HCT116 (cell line): ENCODE measurements at regions not wholly inside any gene's neighbourhood (a gene's known extent, or its start where the extent isn't known, plus 50 kb on each side); places are given as distances from the start of the nearest gene placed in this dataset.
"Not testable (repeated sequence)": the region's sequence is repeated elsewhere in the genome, so short reads cannot be mapped to it uniquely, and the experiment has no call there.

ENCODE experiments used
- ATAC-seq: fragments of 200-7000 bp; cut with Tn5 transposase; 2 replicates; pipeline ENCODE4 v1.9.1; 2020; ENCODE audit warnings: mild to moderate bottlenecking, moderate library complexity
- BruUV-seq: library from RNA; stranded (reverse); fragments of 400-500 nt; replicated peaks from 2 replicates; lab custom pipeline; 2021; lab: Mats Ljungman, UMichigan
- CTCF ChIA-PET: fragments of 300-600 bp; sonication (Branson Sonifier 250); formaldehyde crosslinking; loops from one replicate; lab custom pipeline; 2021; ENCODE audit warnings: antibody characterized with exemption; lab: Charles Lee
- POLR2A ChIA-PET: fragments of 300-600, 350-600 bp; sonication (Branson Sonifier 250); formaldehyde crosslinking; loops from one replicate; lab custom pipeline; 2021; ENCODE audit warnings: antibody characterized with exemption; lab: Charles Lee
- RAD21 ChIA-PET, 2 experiments: fragments of 300-600 bp; sonication (Branson Sonifier 250); formaldehyde crosslinking; loops; one replicate each; lab custom pipeline; 2023; ENCODE audit warnings: low total read pairs in 2 of 2; ENCODE audit not compliant: uncharacterized antibody in 2 of 2, unreplicated experiment in 2 of 2, low non-redundant PET in 1 of 2; lab: Charles Lee
- DNase-seq: peaks from one replicate; pipeline ENCODE4 v3.0.0-alpha.2; 2010; ENCODE audit warnings: low read depth, low spot score
- H2AFZ ChIP-seq: fragments of 200-600 bp; shearing (Covaris generic), sonication (generic); 2 replicates; pipeline ENCODE4 v1.6.1; 2017; ENCODE audit warnings: low read depth, mixed run types, mixed read lengths, antibody characterized with exemption, low read length; ENCODE audit not compliant: poor library complexity, severe bottlenecking
- H3K27ac ChIP-seq: 2 replicates; pipeline ENCODE4 v1.5.1; 2012; ENCODE audit warnings: low read depth, low read length
- H3K27me3 ChIP-seq: fragments of 200-600 bp; sonication (generic); 2 replicates; pipeline ENCODE4 v1.6.1; 2016; ENCODE audit warnings: mixed run types, low read length, mixed read lengths; ENCODE audit not compliant: insufficient read depth
- H3K36me3 ChIP-seq, 2 experiments: fragments of 200-500 bp in 1 of 2; fragments of 200-600 bp in 1 of 2; sonication (Bioruptor generic) in 1 of 2; sonication (generic) in 1 of 2; 2 replicates each; pipeline versions ENCODE4 v1.5.1 to v1.6.1; 2014 to 2016; ENCODE audit warnings: low read length in 2 of 2, inconsistent platforms in 1 of 2, mixed read lengths in 1 of 2, mixed run types in 1 of 2; ENCODE audit not compliant: insufficient read depth in 2 of 2, control insufficient read depth in 1 of 2
- H3K4me1 ChIP-seq, 2 experiments: fragments of 200-600 bp in 1 of 2; sonication (generic) in 1 of 2; 2 replicates each; pipeline versions ENCODE4 v1.5.1 to v1.6.1; 2012 to 2017; ENCODE audit warnings: low read length in 2 of 2, inconsistent platforms in 1 of 2, mild to moderate bottlenecking in 1 of 2, mixed read lengths in 1 of 2, mixed run types in 1 of 2, moderate library complexity in 1 of 2; ENCODE audit not compliant: insufficient read depth in 2 of 2, control insufficient read depth in 1 of 2
- H3K4me2 ChIP-seq: fragments of 200-600 bp; sonication (generic); 2 replicates; pipeline ENCODE4 v1.6.1; 2017; ENCODE audit warnings: mixed run types, low read length, mixed read lengths
- H3K4me3 ChIP-seq, 2 experiments: fragments of 200-600 bp in 1 of 2; sonication (generic) in 1 of 2; replicated peaks in 1 of 2; 2 replicates each; pipeline ENCODE4 v1.5.1; 2011 to 2016; ENCODE audit warnings: low read length in 2 of 2, control low read depth in 1 of 2, low read depth in 1 of 2, mild to moderate bottlenecking in 1 of 2, mixed read lengths in 1 of 2, mixed run types in 1 of 2
- H3K79me2 ChIP-seq: fragments of 200-600 bp; sonication (generic); 2 replicates; pipeline ENCODE4 v1.6.1; 2017; ENCODE audit warnings: mild to moderate bottlenecking, mixed run types, low read length, moderate library complexity, mixed read lengths; ENCODE audit not compliant: insufficient read depth
- H3K9ac ChIP-seq: fragments of 200-600 bp; sonication (generic); 2 replicates; pipeline ENCODE4 v1.6.1; 2016; ENCODE audit warnings: low read length, mixed read lengths
- H3K9me2 ChIP-seq: fragments of 200-600 bp; sonication (generic), shearing (Covaris generic); 2 replicates; pipeline ENCODE4 v1.6.1; 2017; ENCODE audit warnings: mixed run types, mild to moderate bottlenecking, moderate library complexity; ENCODE audit not compliant: insufficient read depth
- H3K9me3 ChIP-seq, 2 experiments: fragments of 200-500 bp in 1 of 2; fragments of 200-600 bp in 1 of 2; sonication (Bioruptor generic) in 1 of 2; sonication (generic) in 1 of 2; 2 replicates each; pipeline ENCODE4 v1.6.1; 2014 to 2017; ENCODE audit warnings: low read length in 2 of 2, mixed read lengths in 2 of 2, inconsistent platforms in 1 of 2, low read depth in 1 of 2, mild to moderate bottlenecking in 1 of 2, mixed run types in 1 of 2, moderate library complexity in 1 of 2; ENCODE audit not compliant: control insufficient read depth in 1 of 2, insufficient read depth in 1 of 2
- H4K20me1 ChIP-seq: fragments of 200-600 bp; sonication (generic), shearing (Covaris generic); 2 replicates; pipeline ENCODE4 v1.6.1; 2017; ENCODE audit warnings: mixed run types, mild to moderate bottlenecking, moderate library complexity; ENCODE audit not compliant: insufficient read depth
- CBX3 ChIP-seq: IDR thresholded peaks from 2 replicates; pipeline ENCODE4 v1.6.1; 2012; ENCODE audit warnings: low read depth
- EGR1 ChIP-seq: IDR thresholded peaks from 2 replicates; pipeline ENCODE4 v1.6.1; 2012; ENCODE audit warnings: low read depth
- ELF1 ChIP-seq: IDR thresholded peaks from 2 replicates; pipeline ENCODE4 v1.6.1; 2012; ENCODE audit warnings: low read depth, borderline replicate concordance
- EZH2 ChIP-seq: fragments of 200-600 bp; sonication (generic); IDR thresholded peaks from 2 replicates; pipeline ENCODE4 v1.6.1; 2017; ENCODE audit warnings: antibody characterized with exemption, mixed run types
- JUND ChIP-seq: IDR thresholded peaks from 2 replicates; pipeline ENCODE4 v1.6.1; 2012
- POLR2A ChIP-seq: IDR thresholded peaks from 2 replicates; pipeline ENCODE4 v1.7.0; 2011; ENCODE audit warnings: borderline replicate concordance; ENCODE audit not compliant: insufficient read depth, insufficient read length; ENCODE audit errors: extremely low read depth
- SIN3A ChIP-seq: IDR thresholded peaks from 2 replicates; pipeline ENCODE4 v1.6.1; 2012; ENCODE audit warnings: low read depth
- SP1 ChIP-seq: IDR thresholded peaks from 2 replicates; pipeline ENCODE4 v1.6.1; 2012; ENCODE audit warnings: low read depth
- SRF ChIP-seq: IDR thresholded peaks from 2 replicates; pipeline ENCODE4 v1.6.1; 2012; ENCODE audit warnings: low read depth
- TCF7L2 ChIP-seq: IDR thresholded peaks from 2 replicates; pipeline ENCODE4 v1.7.0; 2011; ENCODE audit warnings: borderline replicate concordance, inconsistent platforms; ENCODE audit not compliant: insufficient read depth, insufficient read length; ENCODE audit errors: extremely low read depth
- ZFX ChIP-seq: fragments of 450-650 bp; IDR thresholded peaks from 2 replicates; pipeline ENCODE4 v1.6.1; 2017
- ZNF274 ChIP-seq: fragments of 200-500 bp; sonication (Bioruptor generic); IDR thresholded peaks from 2 replicates; pipeline ENCODE4 v1.6.1; 2014; ENCODE audit warnings: mild to moderate bottlenecking, low read depth, low read length, inconsistent platforms
- intact Hi-C: fragments of 100-400 bp; cut with micrococcal nuclease; formaldehyde crosslinking; loops from 2 replicates; pipeline ENCODE4 v1.10.0; 2022
- TF ChIP-seq, protein P1 (sequence below), 3 experiments: fragments of 200-600 bp in 1 of 3; sonication (generic) in 1 of 3; IDR thresholded peaks in 2 of 3; conservative IDR thresholded peaks in 1 of 3; 2 replicates each; pipeline ENCODE4 v1.5.1; 2012 to 2017; ENCODE audit warnings: low read depth in 2 of 3, low read length in 2 of 3, antibody characterized with exemption in 1 of 3, borderline replicate concordance in 1 of 3, control low read depth in 1 of 3, mild to moderate bottlenecking in 1 of 3, mixed read lengths in 1 of 3, mixed run types in 1 of 3, moderate library complexity in 1 of 3; ENCODE audit not compliant: insufficient read depth in 1 of 3
- TF ChIP-seq, protein P2 (sequence below): IDR thresholded peaks from 2 replicates; pipeline ENCODE4 v1.6.1; 2011; ENCODE audit warnings: mild to moderate bottlenecking, low read length, moderate library complexity; ENCODE audit not compliant: insufficient replicate concordance; ENCODE audit errors: extremely low read depth
- TF ChIP-seq, protein P3 (sequence below): IDR thresholded peaks from 2 replicates; pipeline ENCODE4 v1.6.1; 2012
- TF ChIP-seq, protein P4 (sequence below): IDR thresholded peaks from 2 replicates; pipeline ENCODE4 v1.6.1; 2012

DNA sequence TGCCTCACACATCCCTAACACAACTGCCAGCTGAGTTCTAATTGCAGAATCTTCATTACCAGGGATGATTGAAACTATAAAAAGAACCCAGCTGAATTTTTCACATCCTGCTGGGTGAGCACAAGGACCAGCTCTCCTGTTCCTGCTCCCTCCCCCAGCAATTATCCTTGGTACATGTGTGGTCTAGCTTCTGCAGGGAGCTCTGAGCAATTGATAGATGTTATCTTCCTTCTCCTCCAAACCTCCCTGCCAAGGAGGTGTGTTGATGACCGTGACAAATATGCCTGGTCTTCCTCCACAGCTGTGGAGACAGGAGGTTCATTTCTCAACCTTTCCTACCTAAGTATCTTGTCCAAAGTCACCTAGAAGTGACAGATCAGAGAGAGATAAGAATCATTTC, 65.3 kb upstream of the MAN1A2 start:
- H3K9me2 ChIP-seq = no peaks in the 10 kb centered on the region
- no peaks in the 10 kb centered on the region for H3K27me3 ChIP-seq
- H3K4me1 ChIP-seq = no peaks in the 10 kb centered on the region
- H3K9me3 ChIP-seq = no peaks in the 10 kb centered on the region
- intact Hi-C loops = no loop called here
- no peak for ATAC-seq
- H2AFZ ChIP-seq = no peak overlapping the region
- RAD21 ChIA-PET = no interaction called here
- DNase-seq = no peak
- POLR2A ChIA-PET = no interaction called here
- H3K27ac ChIP-seq = no peak overlapping the region
- no peaks in the 10 kb centered on the region for H4K20me1 ChIP-seq
- BruUV-seq = no TSS peak
- H3K79me2 ChIP-seq = no peaks in the 10 kb centered on the region
- no peak overlapping the region for H3K4me2 ChIP-seq
- TF ChIP-seq SIN3A (no peak), ELF1 (no peak), POLR2A (no peak), SRF (no peak), JUND (no peak), EZH2 (no peak), SP1 (no peak), EGR1 (no peak), ZNF274 (no peak), CBX3 (no peak), TCF7L2 (no peak), ZFX (no peak)
- TF ChIP-seq, protein P1, sequence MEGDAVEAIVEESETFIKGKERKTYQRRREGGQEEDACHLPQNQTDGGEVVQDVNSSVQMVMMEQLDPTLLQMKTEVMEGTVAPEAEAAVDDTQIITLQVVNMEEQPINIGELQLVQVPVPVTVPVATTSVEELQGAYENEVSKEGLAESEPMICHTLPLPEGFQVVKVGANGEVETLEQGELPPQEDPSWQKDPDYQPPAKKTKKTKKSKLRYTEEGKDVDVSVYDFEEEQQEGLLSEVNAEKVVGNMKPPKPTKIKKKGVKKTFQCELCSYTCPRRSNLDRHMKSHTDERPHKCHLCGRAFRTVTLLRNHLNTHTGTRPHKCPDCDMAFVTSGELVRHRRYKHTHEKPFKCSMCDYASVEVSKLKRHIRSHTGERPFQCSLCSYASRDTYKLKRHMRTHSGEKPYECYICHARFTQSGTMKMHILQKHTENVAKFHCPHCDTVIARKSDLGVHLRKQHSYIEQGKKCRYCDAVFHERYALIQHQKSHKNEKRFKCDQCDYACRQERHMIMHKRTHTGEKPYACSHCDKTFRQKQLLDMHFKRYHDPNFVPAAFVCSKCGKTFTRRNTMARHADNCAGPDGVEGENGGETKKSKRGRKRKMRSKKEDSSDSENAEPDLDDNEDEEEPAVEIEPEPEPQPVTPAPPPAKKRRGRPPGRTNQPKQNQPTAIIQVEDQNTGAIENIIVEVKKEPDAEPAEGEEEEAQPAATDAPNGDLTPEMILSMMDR (IDR thresholded peaks at IDR 0.05 in 2 of 3, conservative IDR thresholded peaks at IDR 0.05 in 1 of 3; ENCODE audit: borderline replicate concordance in 1 of 3, insufficient read depth in 1 of 3, low read depth in 2 of 3, low read length in 2 of 3) = no peak
- TF ChIP-seq, protein P2, sequence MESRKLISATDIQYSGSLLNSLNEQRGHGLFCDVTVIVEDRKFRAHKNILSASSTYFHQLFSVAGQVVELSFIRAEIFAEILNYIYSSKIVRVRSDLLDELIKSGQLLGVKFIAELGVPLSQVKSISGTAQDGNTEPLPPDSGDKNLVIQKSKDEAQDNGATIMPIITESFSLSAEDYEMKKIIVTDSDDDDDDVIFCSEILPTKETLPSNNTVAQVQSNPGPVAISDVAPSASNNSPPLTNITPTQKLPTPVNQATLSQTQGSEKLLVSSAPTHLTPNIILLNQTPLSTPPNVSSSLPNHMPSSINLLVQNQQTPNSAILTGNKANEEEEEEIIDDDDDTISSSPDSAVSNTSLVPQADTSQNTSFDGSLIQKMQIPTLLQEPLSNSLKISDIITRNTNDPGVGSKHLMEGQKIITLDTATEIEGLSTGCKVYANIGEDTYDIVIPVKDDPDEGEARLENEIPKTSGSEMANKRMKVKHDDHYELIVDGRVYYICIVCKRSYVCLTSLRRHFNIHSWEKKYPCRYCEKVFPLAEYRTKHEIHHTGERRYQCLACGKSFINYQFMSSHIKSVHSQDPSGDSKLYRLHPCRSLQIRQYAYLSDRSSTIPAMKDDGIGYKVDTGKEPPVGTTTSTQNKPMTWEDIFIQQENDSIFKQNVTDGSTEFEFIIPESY = no peak
- TF ChIP-seq, protein P3, sequence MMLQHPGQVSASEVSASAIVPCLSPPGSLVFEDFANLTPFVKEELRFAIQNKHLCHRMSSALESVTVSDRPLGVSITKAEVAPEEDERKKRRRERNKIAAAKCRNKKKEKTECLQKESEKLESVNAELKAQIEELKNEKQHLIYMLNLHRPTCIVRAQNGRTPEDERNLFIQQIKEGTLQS = no peak
- TF ChIP-seq, protein P4, sequence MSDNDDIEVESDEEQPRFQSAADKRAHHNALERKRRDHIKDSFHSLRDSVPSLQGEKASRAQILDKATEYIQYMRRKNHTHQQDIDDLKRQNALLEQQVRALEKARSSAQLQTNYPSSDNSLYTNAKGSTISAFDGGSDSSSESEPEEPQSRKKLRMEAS = no peak
- CTCF ChIA-PET = no interaction called here
- H3K9ac ChIP-seq = no peak overlapping the region
- no peaks in the 10 kb centered on the region for H3K36me3 ChIP-seq
- no peak overlapping the region for H3K4me3 ChIP-seq

DNA sequence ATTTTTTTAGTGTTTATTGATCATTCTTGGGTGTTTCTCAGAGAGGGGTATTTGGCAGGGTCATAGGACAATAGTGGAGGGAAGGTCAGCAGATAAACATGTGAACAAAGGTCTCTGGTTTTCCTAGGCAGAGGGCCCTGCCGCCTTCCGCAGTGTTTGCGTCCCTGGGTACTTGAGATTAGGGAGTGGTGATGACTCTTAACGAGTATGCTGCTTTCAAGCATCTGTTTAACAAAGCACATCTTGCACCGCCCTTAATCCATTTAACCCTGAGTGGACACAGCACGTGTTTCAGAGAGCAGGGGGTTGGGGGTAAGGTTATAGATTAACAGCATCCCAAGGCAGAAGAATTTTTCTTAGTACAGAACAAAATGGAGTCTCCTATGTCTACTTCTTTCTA, 67.1 kb upstream of the MAN1A2 start:
- H3K27me3 ChIP-seq, RAD21 ChIA-PET, H3K4me3 ChIP-seq, H3K27ac ChIP-seq, DNase-seq, H4K20me1 ChIP-seq, H3K9me3 ChIP-seq, CTCF ChIA-PET, POLR2A ChIA-PET, H3K36me3 ChIP-seq, H3K4me1 ChIP-seq, BruUV-seq, H3K79me2 ChIP-seq, H3K9ac ChIP-seq, H3K9me2 ChIP-seq, H3K4me2 ChIP-seq, H2AFZ ChIP-seq, intact Hi-C loops, ATAC-seq: not testable (repeated sequence)
